HG03442 (cell line): ENCODE measurements at regions not wholly inside any gene's neighbourhood (a gene's known extent, or its start where the extent isn't known, plus 50 kb on each side); places are given as distances from the start of the nearest gene placed in this dataset.

ENCODE experiments used
- ATAC-seq: cut with Tn5 transposase; IDR thresholded peaks from one replicate; pipeline ENCODE4 v1.9.1; 2021; ENCODE audit warnings: mild to moderate bottlenecking, moderate library complexity; ENCODE audit not compliant: unreplicated experiment

- ATAC-seq = no peak
Observed at GRCh38 chr10:31720546-31720945, 208.1 kb downstream of the ARHGAP12 start.

- no peak for ATAC-seq
Observed at GRCh38 chr10:31709476-31709875, 219.2 kb downstream of the ARHGAP12 start.

- no peak for ATAC-seq
Observed at GRCh38 chr10:31709028-31709427, 219.6 kb downstream of the ARHGAP12 start.

- no peak for ATAC-seq
Observed at GRCh38 chr10:31708474-31708873, 220.2 kb downstream of the ARHGAP12 start.

- ATAC-seq = no peak
Observed at GRCh38 chr10:31708046-31708445, 220.6 kb downstream of the ARHGAP12 start.

GRCh38 chr10:31707093-31708039, 221.3 kb downstream of the ARHGAP12 start:
- peak; percentile 82 for ATAC-seq

GRCh38 chr10:31706464-31707092, 222.1 kb downstream of the ARHGAP12 start:
- ATAC-seq = no peak

GRCh38 chr10:31705136-31705535, 223.5 kb downstream of the ARHGAP12 start:
- ATAC-seq = no peak

- ATAC-seq = no peak
Observed at GRCh38 chr10:31704195-31704594, 224.4 kb downstream of the ARHGAP12 start.

- ATAC-seq = no peak
Observed at GRCh38 chr10:31702954-31703353, 225.7 kb downstream of the ARHGAP12 start.

- peak; percentile 38 for ATAC-seq
Observed at GRCh38 chr10:31702005-31702404, 226.6 kb downstream of the ARHGAP12 start.

GRCh38 chr10:31701546-31701945, 227.1 kb downstream of the ARHGAP12 start:
- peak; percentile 12 for ATAC-seq

GRCh38 chr10:31700181-31700611, 228.4 kb downstream of the ARHGAP12 start:
- ATAC-seq = no peak

GRCh38 chr10:31698181-31698830, 230.3 kb downstream of the ARHGAP12 start:
- no peak for ATAC-seq

- no peak for ATAC-seq
Observed at GRCh38 chr10:31697271-31698180, 231.1 kb downstream of the ARHGAP12 start.

- ATAC-seq = no peak
Observed at GRCh38 chr10:31694929-31695837, 233.4 kb downstream of the ARHGAP12 start.

GRCh38 chr10:31694126-31694685, 234.4 kb downstream of the ARHGAP12 start:
- ATAC-seq = no peak

- no peak for ATAC-seq
Observed at GRCh38 chr10:31693491-31693890, 235.1 kb downstream of the ARHGAP12 start.

- ATAC-seq = no peak
Observed at GRCh38 chr10:31689233-31689632, 239.4 kb downstream of the ARHGAP12 start.
